Natural killer cell (primary cell): ENCODE measurements at regions not wholly inside any gene's neighbourhood (a gene's known extent, or its start where the extent isn't known, plus 50 kb on each side); places are given as distances from the start of the nearest gene placed in this dataset.
"Not testable (repeated sequence)": the region's sequence is repeated elsewhere in the genome, so short reads cannot be mapped to it uniquely, and the experiment has no call there.

ENCODE experiments used
- ATAC-seq, 3 donors: fragments of 150-1000 bp in 2 of 3; fragments of 200-7000 bp in 1 of 3; cut with Tn5 transposase; 1 replicate in 1 of 3; 2 replicates in 2 of 3; pipeline ENCODE4 v1.10.0; 2021; ENCODE audit warnings: mild to moderate bottlenecking in 2 of 3, moderate library complexity in 2 of 3
- DNase-seq, 2 donors: peaks; one replicate each; pipeline versions ENCODE4 v3.0.0 to v3.0.0-alpha.2; 2013 to 2021; ENCODE audit warnings: mixed read lengths in 1 of 2
- H3K27ac ChIP-seq: one replicate; pipeline ENCODE4 v1.5.1; 2013; ENCODE audit warnings: mild to moderate bottlenecking, low read length
- H3K27me3 ChIP-seq: one replicate; pipeline ENCODE4 v1.6.1; 2013; ENCODE audit warnings: low read length; ENCODE audit not compliant: control insufficient read depth, insufficient read depth
- H3K36me3 ChIP-seq: one replicate; pipeline ENCODE4 v1.6.1; 2013; ENCODE audit warnings: low read length; ENCODE audit not compliant: control insufficient read depth, insufficient read depth
- H3K4me1 ChIP-seq: one replicate; pipeline ENCODE4 v1.6.1; 2013; ENCODE audit warnings: low read length; ENCODE audit not compliant: control insufficient read depth, insufficient read depth
- H3K4me3 ChIP-seq: one replicate; pipeline ENCODE4 v1.5.1; 2013; ENCODE audit warnings: low read length
- H3K9me3 ChIP-seq: one replicate; pipeline ENCODE4 v1.6.1; 2013; ENCODE audit warnings: low read length; ENCODE audit not compliant: control insufficient read depth, insufficient read depth
- H3K27ac Mint-ChIP-seq, 2 donors: one replicate each; pipeline ENCODE4 v1.8.0; 2022; ENCODE audit warnings: mild to moderate bottlenecking in 2 of 2, mixed read lengths in 2 of 2, moderate library complexity in 1 of 2
- H3K27me3 Mint-ChIP-seq, 2 donors: one replicate each; pipeline ENCODE4 v1.8.0; 2022; ENCODE audit warnings: low read depth in 2 of 2, mixed read lengths in 2 of 2
- H3K36me3 Mint-ChIP-seq: one replicate; pipeline ENCODE4 v1.8.0; 2022; ENCODE audit warnings: mixed read lengths
- H3K4me1 Mint-ChIP-seq, 2 donors: one replicate each; pipeline ENCODE4 v1.8.0; 2022; ENCODE audit warnings: mixed read lengths in 2 of 2
- H3K4me3 Mint-ChIP-seq: one replicate; pipeline ENCODE4 v1.8.0; 2022; ENCODE audit warnings: mild to moderate bottlenecking, moderate library complexity, mixed read lengths
- H3K9me3 Mint-ChIP-seq, 2 donors: one replicate each; pipeline ENCODE4 v1.8.0; 2022; ENCODE audit warnings: mixed read lengths in 2 of 2
- CTCF ChIP-seq: fragments of 200-600 bp; IDR thresholded peaks from one replicate; pipeline ENCODE4 v1.8.0; 2022; ENCODE audit warnings: antibody characterized with exemption
- WGBS: methylation state at CpG from one replicate; pipeline ENCODE4 v1.1.7; 2013; ENCODE audit warnings: missing lambda C conversion rate; ENCODE audit not compliant: insufficient coverage; 5-methylcytosine and 5-hydroxymethylcytosine counted together
- intact Hi-C: fragments of 100-400 bp; cut with micrococcal nuclease; formaldehyde crosslinking; loops from one replicate; pipeline ENCODE4 v1.14.2; 2022

- no peak overlapping the region for H3K27ac ChIP-seq
- H3K4me3 Mint-ChIP-seq, result no peak overlapping the region
- H3K27ac Mint-ChIP-seq, result no peak overlapping the region
- no peak overlapping the region for H3K4me3 ChIP-seq
- ATAC-seq (no peak), DNase-seq (no peak)
- H3K27me3 Mint-ChIP-seq, result no peaks in the 10 kb centered on the region
- no peaks in the 10 kb centered on the region for H3K4me1 Mint-ChIP-seq
- no peaks in the 10 kb centered on the region for H3K36me3 ChIP-seq
- intact Hi-C loops, result no loop called here
- no peak for TF ChIP-seq CTCF
- no peaks in the 10 kb centered on the region for H3K36me3 Mint-ChIP-seq
- WGBS, result no CpG with 5 or more reads among the region's 1 CpG
- no peaks in the 10 kb centered on the region for H3K4me1 ChIP-seq
- H3K9me3 Mint-ChIP-seq, result peaks cover 2 to 3% of the 10 kb centered on the region in 2 donors
- no peaks in the 10 kb centered on the region for H3K27me3 ChIP-seq
- no peaks in the 10 kb centered on the region for H3K9me3 ChIP-seq
Observed at GRCh38 chrX:122279746-122280145, 904.3 kb upstream of the GRIA3 start.

GRCh38 chrX:122299822-122300221, 884.3 kb upstream of the GRIA3 start:
- H3K36me3 ChIP-seq, DNase-seq, H3K4me1 Mint-ChIP-seq, H3K27me3 ChIP-seq, H3K27ac ChIP-seq, H3K9me3 Mint-ChIP-seq, H3K27me3 Mint-ChIP-seq, ATAC-seq, H3K4me3 Mint-ChIP-seq, H3K27ac Mint-ChIP-seq, H3K9me3 ChIP-seq, H3K36me3 Mint-ChIP-seq, intact Hi-C loops, H3K4me3 ChIP-seq, H3K4me1 ChIP-seq: not testable (repeated sequence)
- WGBS, result 91% methylated on average over 4 of the region's 5 CpGs

- no peak for ATAC-seq
- H3K4me1 Mint-ChIP-seq, result no peaks in the 10 kb centered on the region
- no peak for DNase-seq
- H3K27me3 Mint-ChIP-seq, result no peaks in the 10 kb centered on the region
- no peak overlapping the region for H3K4me3 ChIP-seq
- H3K27ac Mint-ChIP-seq, result no peak overlapping the region
- peaks cover 10 to 12% of the 10 kb centered on the region in 2 donors for H3K9me3 Mint-ChIP-seq
- intact Hi-C loops, result no loop called here
- H3K4me1 ChIP-seq, result no peaks in the 10 kb centered on the region
- H3K27ac ChIP-seq, result no peak overlapping the region
- TF ChIP-seq CTCF, result no peak
- no peaks in the 10 kb centered on the region for H3K27me3 ChIP-seq
- peaks cover 2% of the 10 kb centered on the region for H3K9me3 ChIP-seq
- no peaks in the 10 kb centered on the region for H3K36me3 Mint-ChIP-seq
- no peak overlapping the region for H3K4me3 Mint-ChIP-seq
- no peaks in the 10 kb centered on the region for H3K36me3 ChIP-seq
Observed at GRCh38 chrX:122301491-122301890, 882.6 kb upstream of the GRIA3 start.

- ATAC-seq, result no peak
- H3K4me1 Mint-ChIP-seq, result no peaks in the 10 kb centered on the region
- H3K36me3 ChIP-seq, result no peaks in the 10 kb centered on the region
Observed at GRCh38 chrX:122303761-122304160, 880.3 kb upstream of the GRIA3 start.

More at GRCh38 chrX:122303761-122304160, 880.3 kb upstream of the GRIA3 start:
- H3K4me1 ChIP-seq, result no peaks in the 10 kb centered on the region
- H3K27me3 ChIP-seq, result no peaks in the 10 kb centered on the region
- H3K36me3 Mint-ChIP-seq, result no peaks in the 10 kb centered on the region
- no peak overlapping the region for H3K27ac ChIP-seq
- H3K4me3 ChIP-seq, result no peak overlapping the region
- H3K9me3 Mint-ChIP-seq, result peaks cover 6 to 10% of the 10 kb centered on the region in 2 donors
- intact Hi-C loops, result no loop called here
- H3K9me3 ChIP-seq, result peaks cover 2% of the 10 kb centered on the region
- no peak for TF ChIP-seq CTCF
- H3K27ac Mint-ChIP-seq, result no peak overlapping the region
- H3K27me3 Mint-ChIP-seq, result no peaks in the 10 kb centered on the region
- no peak for DNase-seq
- no peak overlapping the region for H3K4me3 Mint-ChIP-seq
